K562 (cell line): ENCODE measurements at regions not wholly inside any gene's neighbourhood (a gene's known extent, or its start where the extent isn't known, plus 50 kb on each side); places are given as distances from the start of the nearest gene placed in this dataset.

ENCODE experiments used
- ATAC-seq: fragments of 200-7000 bp; cut with Tn5 transposase; 3 replicates; pipeline ENCODE4 v1.9.1; 2020; ENCODE audit warnings: moderate library complexity
- BruUV-seq: library from RNA; stranded (reverse); fragments of 400-500 nt; replicated peaks from 2 replicates; lab custom pipeline; 2021; lab: Mats Ljungman, UMichigan
- CTCF ChIA-PET: fragments of 300-600 bp; formaldehyde crosslinking; extraction: SDS; loops from one replicate; lab custom pipeline; 2021; ENCODE audit warnings: low intra/inter-chr PET ratio; lab: Yijun Ruan, JAX
- POLR2A ChIA-PET: fragments of 300-600, 350-650 bp; sonication (Branson Sonifier 250); formaldehyde crosslinking; extraction: SDS; loops from one replicate; lab custom pipeline; 2021; ENCODE audit warnings: antibody characterized with exemption, inconsistent platforms; lab: Yijun Ruan, JAX
- DNase-seq, 4 experiments: peaks; one replicate each; pipeline versions ENCODE4 v3.0.0 to v3.0.0-alpha.2; 2011 to 2018; ENCODE audit warnings: low spot score in 3 of 4, mixed read lengths in 3 of 4; ENCODE audit errors: extremely low read depth in 1 of 4
- FAIRE-seq: peaks from 2 replicates; lab custom pipeline; 2011; peaks lifted over from hg19 to GRCh38; lab: Jason Lieb, UNC
- H2AFZ ChIP-seq: 2 replicates; pipeline ENCODE4 v1.6.0; 2011; ENCODE audit warnings: low read depth, low read length, control low read depth, inconsistent platforms
- H3K27ac ChIP-seq: fragments of 200-600 bp; 3 replicates; pipeline ENCODE4 v1.8.0; 2011; ENCODE audit warnings: low read depth, mild to moderate bottlenecking, control low read depth, inconsistent platforms, low read length, moderate library complexity, mixed read lengths; ENCODE audit errors: extremely low read depth
- H3K27me3 ChIP-seq, 2 experiments: fragments of 300-600 bp in 1 of 2; 2 replicates in 1 of 2; 3 replicates in 1 of 2; pipeline versions ENCODE4 v1.6.0 to v1.8.0; 2011; ENCODE audit warnings: inconsistent platforms in 2 of 2, low read length in 2 of 2, mild to moderate bottlenecking in 1 of 2, mixed read lengths in 1 of 2, moderate library complexity in 1 of 2; ENCODE audit not compliant: control insufficient read depth in 2 of 2, insufficient read depth in 2 of 2
- H3K36me3 ChIP-seq: fragments of 300-600 bp; 3 replicates; pipeline ENCODE4 v1.8.0; 2011; ENCODE audit warnings: mild to moderate bottlenecking, low read length, inconsistent platforms; ENCODE audit not compliant: control insufficient read depth, insufficient read depth
- H3K4me1 ChIP-seq, 2 experiments: fragments of 200-600 bp in 1 of 2; replicated peaks in 1 of 2; 2 replicates in 1 of 2; 3 replicates in 1 of 2; pipeline versions ENCODE4 v1.5.1 to v1.8.0; 2011; ENCODE audit warnings: inconsistent platforms in 2 of 2, low read length in 2 of 2, mild to moderate bottlenecking in 1 of 2, mixed read lengths in 1 of 2, moderate library complexity in 1 of 2; ENCODE audit not compliant: control insufficient read depth in 2 of 2, insufficient read depth in 2 of 2
- H3K4me2 ChIP-seq: 2 replicates; pipeline ENCODE4 v1.6.1; 2011; ENCODE audit warnings: low read length, control low read depth, inconsistent platforms, mixed read lengths; ENCODE audit not compliant: insufficient read depth
- H3K4me3 ChIP-seq: fragments of 200-600 bp; sonication (generic), shearing (Covaris generic); 2 replicates; pipeline ENCODE4 v1.5.1; 2016; ENCODE audit warnings: control low read depth, inconsistent platforms
- H3K79me2 ChIP-seq: fragments of 200-600 bp; 3 replicates; pipeline ENCODE4 v1.8.0; 2011; ENCODE audit warnings: low read length, inconsistent platforms; ENCODE audit not compliant: control insufficient read depth, insufficient read depth
- H3K9ac ChIP-seq, 2 experiments: 2 replicates each; pipeline versions ENCODE4 v1.6.0 to v1.6.1; 2011; ENCODE audit warnings: low read depth in 2 of 2, low read length in 2 of 2, control low read depth in 1 of 2, inconsistent platforms in 1 of 2, mild to moderate bottlenecking in 1 of 2, mixed read lengths in 1 of 2; ENCODE audit not compliant: insufficient read depth in 1 of 2
- H3K9me1 ChIP-seq: one replicate; pipeline ENCODE4 v1.6.0; 2011; ENCODE audit warnings: inconsistent platforms, mild to moderate bottlenecking, low read length, moderate library complexity; ENCODE audit not compliant: control insufficient read depth, insufficient read depth
- H3K9me3 ChIP-seq: replicated peaks from 2 replicates; pipeline ENCODE4 v1.5.1; 2011; ENCODE audit warnings: low read depth, low read length, inconsistent platforms; ENCODE audit not compliant: control insufficient read depth, insufficient read depth
- H4K20me1 ChIP-seq: replicated peaks from 2 replicates; pipeline ENCODE4 v1.6.1; 2011; ENCODE audit warnings: low read length, inconsistent platforms, mixed read lengths; ENCODE audit not compliant: control insufficient read depth, insufficient read depth
- BRF1 ChIP-seq: IDR thresholded peaks from 3 replicates; pipeline ENCODE4 v1.6.1; 2011; ENCODE audit warnings: borderline replicate concordance, mild to moderate bottlenecking; ENCODE audit not compliant: insufficient read length; ENCODE audit errors: extremely low read depth
- JUNB ChIP-seq: fragments of 450-650 bp; formaldehyde crosslinking; conservative IDR thresholded peaks from 2 replicates; pipeline ENCODE4 v1.4.0; 2020; ENCODE audit warnings: mild to moderate bottlenecking
- RFX7 ChIP-seq: fragments of 250-450 bp; sonication (Bioruptor Pico); IDR thresholded peaks from 2 replicates; pipeline ENCODE4 v1.5.1; 2021; ENCODE audit warnings: mild to moderate bottlenecking
- ZNF174 ChIP-seq: fragments of 250-450 bp; sonication (Bioruptor Pico); IDR thresholded peaks from 2 replicates; pipeline ENCODE4 v1.4.0; 2020; ENCODE audit warnings: mild to moderate bottlenecking
- ZNF507 ChIP-seq: conservative IDR thresholded peaks from 2 replicates; pipeline ENCODE4 v1.6.1; 2017; ENCODE audit warnings: missing genetic modification characterization, missing compliant biosample characterization
- ZNF644 ChIP-seq: fragments of 200-800 bp; sonication (Bioruptor generic); IDR thresholded peaks from 2 replicates; pipeline ENCODE4 v1.6.1; 2016; ENCODE audit warnings: low read depth, missing genetic modification characterization, missing compliant biosample characterization
- ZNF830 ChIP-seq: fragments of 250-450 bp; sonication (Bioruptor Pico); IDR thresholded peaks from 2 replicates; pipeline ENCODE4 v1.5.0; 2021; ENCODE audit warnings: mild to moderate bottlenecking
- WGBS: fragments of 100-300 bp; shearing (Covaris generic); methylation state at CpG from one replicate; pipeline ENCODE4 v1.1.6; 2016; ENCODE audit warnings: low coverage, mixed read lengths; ENCODE audit not compliant: insufficient coverage; ENCODE audit errors: missing lambda C conversion rate; 5-methylcytosine and 5-hydroxymethylcytosine counted together
- in situ Hi-C: fragments of 300-500 bp; cut with MboI; formaldehyde crosslinking; loops from 4 replicates; pipeline ENCODE4 v1.15.0; 2018; ENCODE audit warnings: inconsistent platforms, mixed read lengths
- intact Hi-C: fragments of 100-400 bp; cut with micrococcal nuclease; formaldehyde crosslinking; loops from 2 replicates; pipeline ENCODE4 v1.14.2; 2022
- TF ChIP-seq, protein P1 (sequence below): sonication (generic); formaldehyde crosslinking; IDR thresholded peaks from 2 replicates; pipeline ENCODE4 v1.8.1; 2023; ENCODE audit warnings: mild to moderate bottlenecking, missing genetic modification reagents
- TF ChIP-seq, protein P2 (sequence below): sonication (generic); formaldehyde crosslinking; IDR thresholded peaks from 2 replicates; pipeline ENCODE4 v1.8.1; 2023; ENCODE audit warnings: mild to moderate bottlenecking, missing genetic modification reagents
- TF ChIP-seq, protein P3 (sequence below): fragments of 450-650 bp; formaldehyde crosslinking; IDR thresholded peaks from 2 replicates; pipeline ENCODE4 v1.4.0; 2020; ENCODE audit warnings: mild to moderate bottlenecking
- TF ChIP-seq, protein P4 (sequence below): IDR thresholded peaks from 2 replicates; pipeline ENCODE4 v1.6.1; 2011; ENCODE audit not compliant: insufficient read length; ENCODE audit errors: extremely low read depth

DNA sequence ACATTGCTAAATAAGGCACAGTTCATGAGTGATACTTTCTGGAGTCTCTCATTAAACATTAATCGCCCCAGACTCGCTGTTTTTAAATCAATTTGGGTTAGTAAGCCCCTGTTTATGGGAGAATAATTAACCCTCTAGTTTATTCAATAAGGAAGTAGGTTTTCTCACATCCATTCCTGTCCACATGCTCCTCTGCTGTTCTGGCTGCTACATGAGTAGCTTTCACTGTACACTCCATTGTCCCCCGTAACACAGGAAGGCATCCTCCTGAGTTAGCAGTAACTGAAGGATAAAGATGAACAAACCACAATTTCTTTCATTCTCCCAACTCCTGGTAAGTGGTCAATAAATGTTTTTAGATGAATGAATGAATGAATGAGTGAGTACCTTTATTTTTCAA is 378.5 kb downstream of the DIPK2A start:
- TF ChIP-seq ZNF644 (tag) (no peak), BRF1 (no peak), RFX7 (no peak), ZNF174 (no peak), ZNF830 (CRISPR knock-in tag) (no peak)
- no peaks in the 10 kb centered on the region for H3K79me2 ChIP-seq
- intact Hi-C loops, result no loop called here
- in situ Hi-C loops, result no loop called here
- BruUV-seq, result no TSS peak
- H2AFZ ChIP-seq, result no peak overlapping the region
- H3K4me1 ChIP-seq, result no peaks in the 10 kb centered on the region
- no peak for FAIRE-seq
- ChIA-PET POLR2A (no interaction called here), CTCF (no interaction called here)
- H3K36me3 ChIP-seq, result no peaks in the 10 kb centered on the region
- H3K9me3 ChIP-seq, result no peaks in the 10 kb centered on the region
- H3K9me1 ChIP-seq, result no peaks in the 10 kb centered on the region
- no peak overlapping the region for H3K4me3 ChIP-seq
- no peak overlapping the region for H3K27ac ChIP-seq
- H4K20me1 ChIP-seq, result no peaks in the 10 kb centered on the region
- H3K9ac ChIP-seq, result no peak overlapping the region
- no peak for DNase-seq
- no peaks in the 10 kb centered on the region for H3K27me3 ChIP-seq
- H3K4me2 ChIP-seq, result no peak overlapping the region
- no peak for ATAC-seq
- 4% methylated on average over 3 of the region's 3 CpGs for WGBS

DNA sequence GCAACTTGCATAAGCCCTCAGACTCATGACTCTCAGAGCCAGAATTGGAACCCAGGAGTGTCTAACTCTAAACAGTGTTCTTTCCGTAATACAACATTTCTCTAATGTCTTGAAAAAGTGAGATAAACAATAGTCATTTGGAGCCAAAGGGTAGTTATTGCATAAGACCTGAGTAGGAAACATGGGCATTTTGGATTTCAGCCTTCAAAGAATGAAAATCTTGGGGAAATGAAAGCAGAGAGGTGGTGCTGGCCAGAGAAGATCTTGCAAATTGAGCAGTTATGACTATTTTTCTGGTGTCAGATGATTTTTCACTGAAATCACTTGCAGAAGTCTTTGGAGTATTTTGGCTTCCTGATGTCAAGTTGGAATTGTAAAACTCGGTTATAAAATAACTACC is 379.4 kb downstream of the DIPK2A start:
- H3K27ac ChIP-seq, result no peak overlapping the region
- intact Hi-C loops, result no loop called here
- H3K79me2 ChIP-seq, result no peaks in the 10 kb centered on the region
- H3K9me1 ChIP-seq, result no peaks in the 10 kb centered on the region
- POLR2A ChIA-PET, result no interaction called here
- no peak for ATAC-seq
- DNase-seq, result no peak
- H3K4me3 ChIP-seq, result no peak overlapping the region
- no peaks in the 10 kb centered on the region for H4K20me1 ChIP-seq
- H3K4me1 ChIP-seq, result no peaks in the 10 kb centered on the region
- in situ Hi-C loops, result no loop called here
- no peaks in the 10 kb centered on the region for H3K36me3 ChIP-seq
- 3% methylated on average over 2 of the region's 2 CpGs for WGBS
- no TSS peak for BruUV-seq
- H3K4me2 ChIP-seq, result no peak overlapping the region
- H3K9ac ChIP-seq, result no peak overlapping the region
- no peaks in the 10 kb centered on the region for H3K27me3 ChIP-seq
- CTCF ChIA-PET, result no interaction called here
- no peak for FAIRE-seq
- H3K9me3 ChIP-seq, result no peaks in the 10 kb centered on the region
- H2AFZ ChIP-seq, result no peak overlapping the region
- TF ChIP-seq, protein P1, sequence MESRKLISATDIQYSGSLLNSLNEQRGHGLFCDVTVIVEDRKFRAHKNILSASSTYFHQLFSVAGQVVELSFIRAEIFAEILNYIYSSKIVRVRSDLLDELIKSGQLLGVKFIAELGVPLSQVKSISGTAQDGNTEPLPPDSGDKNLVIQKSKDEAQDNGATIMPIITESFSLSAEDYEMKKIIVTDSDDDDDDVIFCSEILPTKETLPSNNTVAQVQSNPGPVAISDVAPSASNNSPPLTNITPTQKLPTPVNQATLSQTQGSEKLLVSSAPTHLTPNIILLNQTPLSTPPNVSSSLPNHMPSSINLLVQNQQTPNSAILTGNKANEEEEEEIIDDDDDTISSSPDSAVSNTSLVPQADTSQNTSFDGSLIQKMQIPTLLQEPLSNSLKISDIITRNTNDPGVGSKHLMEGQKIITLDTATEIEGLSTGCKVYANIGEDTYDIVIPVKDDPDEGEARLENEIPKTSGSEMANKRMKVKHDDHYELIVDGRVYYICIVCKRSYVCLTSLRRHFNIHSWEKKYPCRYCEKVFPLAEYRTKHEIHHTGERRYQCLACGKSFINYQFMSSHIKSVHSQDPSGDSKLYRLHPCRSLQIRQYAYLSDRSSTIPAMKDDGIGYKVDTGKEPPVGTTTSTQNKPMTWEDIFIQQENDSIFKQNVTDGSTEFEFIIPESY (CRISPR knock-in tag), result no peak
- TF ChIP-seq, protein P2, sequence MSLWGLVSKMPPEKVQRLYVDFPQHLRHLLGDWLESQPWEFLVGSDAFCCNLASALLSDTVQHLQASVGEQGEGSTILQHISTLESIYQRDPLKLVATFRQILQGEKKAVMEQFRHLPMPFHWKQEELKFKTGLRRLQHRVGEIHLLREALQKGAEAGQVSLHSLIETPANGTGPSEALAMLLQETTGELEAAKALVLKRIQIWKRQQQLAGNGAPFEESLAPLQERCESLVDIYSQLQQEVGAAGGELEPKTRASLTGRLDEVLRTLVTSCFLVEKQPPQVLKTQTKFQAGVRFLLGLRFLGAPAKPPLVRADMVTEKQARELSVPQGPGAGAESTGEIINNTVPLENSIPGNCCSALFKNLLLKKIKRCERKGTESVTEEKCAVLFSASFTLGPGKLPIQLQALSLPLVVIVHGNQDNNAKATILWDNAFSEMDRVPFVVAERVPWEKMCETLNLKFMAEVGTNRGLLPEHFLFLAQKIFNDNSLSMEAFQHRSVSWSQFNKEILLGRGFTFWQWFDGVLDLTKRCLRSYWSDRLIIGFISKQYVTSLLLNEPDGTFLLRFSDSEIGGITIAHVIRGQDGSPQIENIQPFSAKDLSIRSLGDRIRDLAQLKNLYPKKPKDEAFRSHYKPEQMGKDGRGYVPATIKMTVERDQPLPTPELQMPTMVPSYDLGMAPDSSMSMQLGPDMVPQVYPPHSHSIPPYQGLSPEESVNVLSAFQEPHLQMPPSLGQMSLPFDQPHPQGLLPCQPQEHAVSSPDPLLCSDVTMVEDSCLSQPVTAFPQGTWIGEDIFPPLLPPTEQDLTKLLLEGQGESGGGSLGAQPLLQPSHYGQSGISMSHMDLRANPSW (CRISPR knock-in tag), result no peak
- TF ChIP-seq, protein P3, sequence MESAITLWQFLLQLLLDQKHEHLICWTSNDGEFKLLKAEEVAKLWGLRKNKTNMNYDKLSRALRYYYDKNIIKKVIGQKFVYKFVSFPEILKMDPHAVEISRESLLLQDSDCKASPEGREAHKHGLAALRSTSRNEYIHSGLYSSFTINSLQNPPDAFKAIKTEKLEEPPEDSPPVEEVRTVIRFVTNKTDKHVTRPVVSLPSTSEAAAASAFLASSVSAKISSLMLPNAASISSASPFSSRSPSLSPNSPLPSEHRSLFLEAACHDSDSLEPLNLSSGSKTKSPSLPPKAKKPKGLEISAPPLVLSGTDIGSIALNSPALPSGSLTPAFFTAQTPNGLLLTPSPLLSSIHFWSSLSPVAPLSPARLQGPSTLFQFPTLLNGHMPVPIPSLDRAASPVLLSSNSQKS (CRISPR knock-in tag), result no peak
- TF ChIP-seq, protein P4, sequence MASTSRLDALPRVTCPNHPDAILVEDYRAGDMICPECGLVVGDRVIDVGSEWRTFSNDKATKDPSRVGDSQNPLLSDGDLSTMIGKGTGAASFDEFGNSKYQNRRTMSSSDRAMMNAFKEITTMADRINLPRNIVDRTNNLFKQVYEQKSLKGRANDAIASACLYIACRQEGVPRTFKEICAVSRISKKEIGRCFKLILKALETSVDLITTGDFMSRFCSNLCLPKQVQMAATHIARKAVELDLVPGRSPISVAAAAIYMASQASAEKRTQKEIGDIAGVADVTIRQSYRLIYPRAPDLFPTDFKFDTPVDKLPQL, result no peak
- TF ChIP-seq JUNB (CRISPR knock-in tag) (no peak), ZNF507 (tag) (no peak)
